IgD-negative memory B cell (primary cell): ENCODE measurements at regions not wholly inside any gene's neighbourhood (a gene's known extent, or its start where the extent isn't known, plus 50 kb on each side); places are given as distances from the start of the nearest gene placed in this dataset.

Experiments used
- H3K27ac Mint-ChIP-seq, 3 donors: one replicate each; pipeline ENCODE4 v1.8.0; 2020 to 2022; ENCODE audit warnings: mild to moderate bottlenecking in 3 of 3, mixed read lengths in 3 of 3, moderate library complexity in 1 of 3
- H3K27me3 Mint-ChIP-seq: one replicate; pipeline ENCODE4 v1.8.0; 2021; ENCODE audit warnings: mixed read lengths
- H3K36me3 Mint-ChIP-seq: one replicate; pipeline ENCODE4 v1.8.0; 2020; ENCODE audit warnings: mild to moderate bottlenecking, mixed read lengths
- H3K4me1 Mint-ChIP-seq, 3 donors: one replicate each; pipeline ENCODE4 v1.8.0; 2020 to 2022; ENCODE audit warnings: mixed read lengths in 3 of 3, mild to moderate bottlenecking in 1 of 3
- H3K4me3 Mint-ChIP-seq, 4 donors: one replicate each; pipeline ENCODE4 v1.8.0; 2020 to 2022; ENCODE audit warnings: mild to moderate bottlenecking in 4 of 4, mixed read lengths in 4 of 4, moderate library complexity in 3 of 4
- H3K9me3 Mint-ChIP-seq, 3 donors: one replicate each; pipeline ENCODE4 v1.8.0; 2020 to 2021; ENCODE audit warnings: mixed read lengths in 3 of 3, mild to moderate bottlenecking in 1 of 3

GRCh38 chr12:67826148-67826547 lies 163.1 kb upstream of the IFNG-AS1 start:
- H3K27me3 Mint-ChIP-seq: peaks cover 1% of the 10 kb centered on the region
- no peak overlapping the region for H3K4me3 Mint-ChIP-seq
- H3K27ac Mint-ChIP-seq: no peak overlapping the region
- H3K4me1 Mint-ChIP-seq: peaks cover 11 to 17% (median 14%) of the 10 kb centered on the region in 3 donors
- H3K9me3 Mint-ChIP-seq: peaks cover 0 to 4% (median 2%) of the 10 kb centered on the region in 3 donors
- no peaks in the 10 kb centered on the region for H3K36me3 Mint-ChIP-seq

GRCh38 chr12:67826946-67827720 lies 162.1 kb upstream of the IFNG-AS1 start:
- peaks cover 0 to 4% (median 2%) of the 10 kb centered on the region in 3 donors for H3K9me3 Mint-ChIP-seq
- H3K27ac Mint-ChIP-seq: no peak overlapping the region
- H3K4me1 Mint-ChIP-seq: peaks cover 11 to 17% (median 14%) of the 10 kb centered on the region in 3 donors
- no peaks in the 10 kb centered on the region for H3K36me3 Mint-ChIP-seq
- peak overlapping the region in 1 of 4 donors; percentile 74 for H3K4me3 Mint-ChIP-seq
- no peaks in the 10 kb centered on the region for H3K27me3 Mint-ChIP-seq

GRCh38 chr12:67827820-67828383 lies 161.3 kb upstream of the IFNG-AS1 start:
- H3K9me3 Mint-ChIP-seq: peaks cover 0 to 4% (median 2%) of the 10 kb centered on the region in 3 donors
- peaks cover 11 to 17% (median 14%) of the 10 kb centered on the region in 3 donors for H3K4me1 Mint-ChIP-seq
- no peaks in the 10 kb centered on the region for H3K36me3 Mint-ChIP-seq
- no peaks in the 10 kb centered on the region for H3K27me3 Mint-ChIP-seq
- peak overlapping the region in 3 of 4 donors; percentile 39 to 79 (median 74) for H3K4me3 Mint-ChIP-seq
- H3K27ac Mint-ChIP-seq: no peak overlapping the region

GRCh38 chr12:67829896-67830295 lies 159.4 kb upstream of the IFNG-AS1 start:
- Mint-ChIP-seq H3K4me3 (no peak overlapping the region), H3K36me3 (peaks cover 2% of the 10 kb centered on the region), H3K4me1 (peaks cover 11 to 17% (median 14%) of the 10 kb centered on the region in 3 donors), H3K27me3 (no peaks in the 10 kb centered on the region), H3K27ac (no peak overlapping the region), H3K9me3 (peaks cover 0 to 4% (median 2%) of the 10 kb centered on the region in 3 donors)

GRCh38 chr12:67832155-67832554 lies 157.1 kb upstream of the IFNG-AS1 start:
- Mint-ChIP-seq H3K27me3 (no peaks in the 10 kb centered on the region), H3K9me3 (peaks cover 0 to 7% (median 2%) of the 10 kb centered on the region in 3 donors), H3K27ac (no peak overlapping the region), H3K4me1 (peaks cover 11 to 16% (median 14%) of the 10 kb centered on the region in 3 donors), H3K4me3 (no peak overlapping the region), H3K36me3 (peaks cover 2% of the 10 kb centered on the region)

- H3K4me1 Mint-ChIP-seq: peaks cover 0 to 4% (median 4%) of the 10 kb centered on the region in 3 donors
- no peak overlapping the region for H3K27ac Mint-ChIP-seq
- no peaks in the 10 kb centered on the region for H3K27me3 Mint-ChIP-seq
- peaks cover 0 to 10% (median 3%) of the 10 kb centered on the region in 3 donors for H3K9me3 Mint-ChIP-seq
- H3K36me3 Mint-ChIP-seq: peaks cover 9% of the 10 kb centered on the region
- no peak overlapping the region for H3K4me3 Mint-ChIP-seq
Measured at GRCh38 chr12:67833602-67834001, 155.6 kb upstream of the IFNG-AS1 start.

GRCh38 chr12:67837876-67838275 lies 151.4 kb upstream of the IFNG-AS1 start:
- Mint-ChIP-seq H3K27ac (no peak overlapping the region), H3K4me1 (no peaks in the 10 kb centered on the region), H3K27me3 (peaks cover 2% of the 10 kb centered on the region), H3K9me3 (peaks cover 7 to 9% (median 9%) of the 10 kb centered on the region in 3 donors), H3K36me3 (peaks cover 9% of the 10 kb centered on the region), H3K4me3 (no peak overlapping the region)

GRCh38 chr12:67842124-67842523 lies 147.1 kb upstream of the IFNG-AS1 start:
- peaks cover 8% of the 10 kb centered on the region for H3K36me3 Mint-ChIP-seq
- no peak overlapping the region for H3K27ac Mint-ChIP-seq
- H3K4me3 Mint-ChIP-seq: no peak overlapping the region
- peaks cover 6 to 9% (median 7%) of the 10 kb centered on the region in 3 donors for H3K9me3 Mint-ChIP-seq
- no peaks in the 10 kb centered on the region for H3K4me1 Mint-ChIP-seq
- peaks cover 2% of the 10 kb centered on the region for H3K27me3 Mint-ChIP-seq

GRCh38 chr12:67843257-67843656 lies 146.0 kb upstream of the IFNG-AS1 start:
- Mint-ChIP-seq H3K9me3 (peaks cover 3 to 9% (median 7%) of the 10 kb centered on the region in 3 donors), H3K4me3 (no peak overlapping the region)

GRCh38 chr12:67852701-67853100 lies 136.5 kb upstream of the IFNG-AS1 start:
- Mint-ChIP-seq H3K27me3 (peaks cover 1% of the 10 kb centered on the region), H3K9me3 (no peaks in the 10 kb centered on the region), H3K27ac (no peak overlapping the region), H3K4me3 (no peak overlapping the region), H3K4me1 (peaks cover 0 to 3% (median 0%) of the 10 kb centered on the region in 3 donors), H3K36me3 (no peaks in the 10 kb centered on the region)

More at GRCh38 chr12:67843257-67843656, 146.0 kb upstream of the IFNG-AS1 start:
- peaks cover 2% of the 10 kb centered on the region for H3K27me3 Mint-ChIP-seq
- H3K36me3 Mint-ChIP-seq: no peaks in the 10 kb centered on the region
- no peaks in the 10 kb centered on the region for H3K4me1 Mint-ChIP-seq
- H3K27ac Mint-ChIP-seq: no peak overlapping the region

GRCh38 chr12:67853204-67853603 lies 136.0 kb upstream of the IFNG-AS1 start:
- Mint-ChIP-seq H3K4me1 (peaks cover 0 to 3% (median 0%) of the 10 kb centered on the region in 3 donors), H3K36me3 (no peaks in the 10 kb centered on the region), H3K27me3 (peaks cover 1% of the 10 kb centered on the region), H3K9me3 (no peaks in the 10 kb centered on the region), H3K27ac (no peak overlapping the region), H3K4me3 (no peak overlapping the region)

- peaks cover 1% of the 10 kb centered on the region for H3K27me3 Mint-ChIP-seq
- H3K27ac Mint-ChIP-seq: no peak overlapping the region
- no peaks in the 10 kb centered on the region for H3K36me3 Mint-ChIP-seq
- H3K9me3 Mint-ChIP-seq: no peaks in the 10 kb centered on the region
- no peak overlapping the region for H3K4me3 Mint-ChIP-seq
- peaks cover 0 to 3% (median 0%) of the 10 kb centered on the region in 3 donors for H3K4me1 Mint-ChIP-seq
Measured at GRCh38 chr12:67854351-67854750, 134.9 kb upstream of the IFNG-AS1 start.

GRCh38 chr12:67855103-67855502 lies 134.1 kb upstream of the IFNG-AS1 start:
- H3K4me3 Mint-ChIP-seq: no peak overlapping the region
- H3K36me3 Mint-ChIP-seq: no peaks in the 10 kb centered on the region
- H3K9me3 Mint-ChIP-seq: peaks cover 0 to 2% (median 0%) of the 10 kb centered on the region in 3 donors
- H3K27ac Mint-ChIP-seq: no peak overlapping the region
- H3K27me3 Mint-ChIP-seq: peaks cover 1% of the 10 kb centered on the region
- peaks cover 0 to 3% (median 0%) of the 10 kb centered on the region in 3 donors for H3K4me1 Mint-ChIP-seq

- Mint-ChIP-seq H3K4me1 (peaks cover 38 to 45% (median 44%) of the 10 kb centered on the region in 3 donors), H3K27ac (peak overlapping the region in 1 of 3 donors; percentile 52), H3K4me3 (peak overlapping the region in 1 of 4 donors; percentile 29)
Measured at GRCh38 chr12:67871231-67871630, 118.0 kb upstream of the IFNG-AS1 start.

GRCh38 chr12:67873355-67873754 lies 115.9 kb upstream of the IFNG-AS1 start:
- H3K27me3 Mint-ChIP-seq: peaks cover 2% of the 10 kb centered on the region
- peaks cover 2 to 4% (median 3%) of the 10 kb centered on the region in 3 donors for H3K9me3 Mint-ChIP-seq
- peaks cover 29 to 42% (median 39%) of the 10 kb centered on the region in 3 donors for H3K4me1 Mint-ChIP-seq
- peak overlapping the region in 2 of 3 donors; percentile 39 to 59 for H3K27ac Mint-ChIP-seq
- H3K36me3 Mint-ChIP-seq: peaks cover 2% of the 10 kb centered on the region
- peak overlapping the region in 3 of 4 donors; percentile 30 to 87 (median 63) for H3K4me3 Mint-ChIP-seq

More at GRCh38 chr12:67871231-67871630, 118.0 kb upstream of the IFNG-AS1 start:
- peaks cover 6% of the 10 kb centered on the region for H3K36me3 Mint-ChIP-seq
- peaks cover 2% of the 10 kb centered on the region for H3K27me3 Mint-ChIP-seq
- peaks cover 4 to 6% (median 4%) of the 10 kb centered on the region in 3 donors for H3K9me3 Mint-ChIP-seq
